H4 (cell line): ENCODE measurements at regions not wholly inside any gene's neighbourhood (a gene's known extent, or its start where the extent isn't known, plus 50 kb on each side); places are given as distances from the start of the nearest gene placed in this dataset.

ENCODE experiments used
- DNase-seq: peaks from one replicate; pipeline ENCODE4 v3.0.0-alpha.2; 2015; ENCODE audit warnings: low spot score

- no peak for DNase-seq
Measured at GRCh38 chr9:134228649-134229048, 64.3 kb upstream of the RNU6ATAC start.

GRCh38 chr9:134229466-134230091 is 65.2 kb upstream of the RNU6ATAC start:
- no peak for DNase-seq

DNA sequence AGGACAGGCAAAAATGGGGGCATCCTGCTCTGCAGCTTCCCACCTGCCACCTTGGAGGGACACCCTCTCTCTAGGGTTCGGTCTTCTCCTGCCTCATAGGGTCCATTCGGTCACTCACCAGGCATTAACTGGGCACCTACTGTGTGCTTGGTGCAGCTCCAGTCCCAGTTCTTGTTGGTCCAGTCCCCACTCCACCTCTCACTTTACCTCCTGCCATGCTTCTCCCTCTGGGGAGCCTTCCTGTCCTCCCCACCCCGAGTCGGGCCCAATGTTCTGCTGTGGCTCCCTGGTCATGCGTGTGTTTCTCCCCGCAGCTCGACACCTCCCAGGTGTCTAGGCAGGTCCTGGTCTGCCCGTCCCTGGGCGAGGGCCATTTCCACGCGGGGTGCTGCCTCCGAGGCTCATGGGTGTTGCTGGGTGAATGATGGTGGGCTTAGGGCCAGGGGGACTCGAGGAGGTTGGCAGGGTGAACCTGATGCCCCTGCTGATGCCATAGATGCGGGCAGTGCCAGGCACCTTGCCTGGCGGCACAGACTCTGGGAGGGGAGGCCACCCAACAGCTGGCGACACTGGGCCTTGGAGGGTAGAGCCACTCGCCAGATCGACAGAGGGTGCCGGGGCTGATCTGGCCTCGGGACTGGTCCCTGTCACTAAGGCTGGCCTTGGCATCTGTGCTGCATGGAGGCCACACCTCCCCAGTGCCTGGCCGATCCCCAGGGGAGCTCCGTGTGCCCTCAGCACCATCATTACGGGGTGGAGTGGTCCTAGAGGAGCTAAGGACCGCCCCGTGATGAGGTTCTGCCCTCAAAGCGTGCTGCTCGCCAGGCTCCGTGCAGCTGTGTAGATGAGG is 66.0 kb upstream of the RNU6ATAC start:
- DNase-seq = no peak

GRCh38 chr9:134230942-134231325 is 66.6 kb upstream of the RNU6ATAC start:
- no peak for DNase-seq

DNA sequence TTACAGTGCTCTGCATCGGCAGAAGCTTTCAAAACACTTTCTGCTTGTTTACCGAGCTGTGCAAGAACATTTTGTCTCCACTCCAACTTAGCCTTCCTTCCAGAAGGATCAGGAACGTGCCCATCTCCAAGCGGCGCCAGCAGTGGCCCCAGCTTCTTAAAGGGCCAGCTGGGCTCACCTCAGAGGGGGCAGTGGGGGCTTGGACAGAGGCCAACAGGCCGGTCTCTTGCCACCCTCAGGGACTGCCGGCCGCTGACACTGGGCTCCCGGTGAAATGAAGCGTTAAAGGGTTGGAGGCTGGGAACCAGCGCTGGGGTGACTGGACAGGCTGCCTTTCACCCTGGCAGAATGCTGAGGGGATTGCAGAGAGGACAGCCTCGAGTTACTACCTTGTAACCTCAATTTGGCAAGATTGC is 67.0 kb upstream of the RNU6ATAC start:
- DNase-seq = no peak

- DNase-seq = no peak
Measured at GRCh38 chr9:134231767-134232166, 67.4 kb upstream of the RNU6ATAC start.

GRCh38 chr9:134233022-134233421 is 68.7 kb upstream of the RNU6ATAC start:
- no peak for DNase-seq

GRCh38 chr9:134234001-134234660 is 69.8 kb upstream of the RNU6ATAC start:
- DNase-seq = no peak

- DNase-seq = no peak
Measured at GRCh38 chr9:134234687-134235359, 70.5 kb upstream of the RNU6ATAC start.

DNA sequence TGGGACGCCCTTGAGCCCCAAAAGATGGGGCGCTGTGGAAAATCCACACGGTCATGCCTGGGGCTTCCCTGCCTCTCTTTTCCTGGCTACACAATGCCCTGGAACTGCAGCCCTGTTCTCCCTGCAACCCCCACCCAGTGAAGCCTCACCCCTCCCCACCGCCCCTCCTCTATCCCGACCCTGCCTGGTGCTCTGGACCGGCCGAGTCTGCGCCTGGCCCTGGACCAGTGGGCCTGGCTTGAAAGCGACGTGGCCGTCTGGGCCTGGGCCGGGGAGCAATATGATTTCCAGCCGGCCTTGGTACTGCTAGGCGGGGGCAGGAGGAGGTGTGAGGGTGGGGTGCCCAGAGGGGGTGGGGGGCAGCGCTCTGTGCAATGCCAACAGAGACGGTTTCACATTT is 71.0 kb upstream of the RNU6ATAC start:
- no peak for DNase-seq

DNA sequence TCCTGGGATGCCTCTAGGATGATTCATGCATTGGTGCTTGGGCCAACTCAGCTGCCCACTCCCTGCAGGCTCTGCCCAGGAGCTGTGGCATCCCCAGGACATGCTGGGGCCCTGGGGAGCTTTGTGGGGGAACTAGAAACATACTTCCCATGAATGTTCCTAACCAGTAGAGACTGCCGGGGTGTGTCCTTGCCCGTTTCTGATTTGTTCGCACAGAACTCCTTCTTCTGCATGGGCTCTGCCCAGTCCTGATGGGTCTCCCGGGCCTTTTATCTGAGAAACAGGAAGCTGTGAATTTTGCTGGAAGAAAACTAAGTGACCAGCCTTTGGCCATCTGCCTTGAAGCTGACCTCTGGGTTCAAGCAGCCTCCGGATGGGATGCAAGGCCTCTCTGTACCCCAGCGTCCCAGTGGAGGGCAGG is 71.6 kb upstream of the RNU6ATAC start:
- no peak for DNase-seq

DNA sequence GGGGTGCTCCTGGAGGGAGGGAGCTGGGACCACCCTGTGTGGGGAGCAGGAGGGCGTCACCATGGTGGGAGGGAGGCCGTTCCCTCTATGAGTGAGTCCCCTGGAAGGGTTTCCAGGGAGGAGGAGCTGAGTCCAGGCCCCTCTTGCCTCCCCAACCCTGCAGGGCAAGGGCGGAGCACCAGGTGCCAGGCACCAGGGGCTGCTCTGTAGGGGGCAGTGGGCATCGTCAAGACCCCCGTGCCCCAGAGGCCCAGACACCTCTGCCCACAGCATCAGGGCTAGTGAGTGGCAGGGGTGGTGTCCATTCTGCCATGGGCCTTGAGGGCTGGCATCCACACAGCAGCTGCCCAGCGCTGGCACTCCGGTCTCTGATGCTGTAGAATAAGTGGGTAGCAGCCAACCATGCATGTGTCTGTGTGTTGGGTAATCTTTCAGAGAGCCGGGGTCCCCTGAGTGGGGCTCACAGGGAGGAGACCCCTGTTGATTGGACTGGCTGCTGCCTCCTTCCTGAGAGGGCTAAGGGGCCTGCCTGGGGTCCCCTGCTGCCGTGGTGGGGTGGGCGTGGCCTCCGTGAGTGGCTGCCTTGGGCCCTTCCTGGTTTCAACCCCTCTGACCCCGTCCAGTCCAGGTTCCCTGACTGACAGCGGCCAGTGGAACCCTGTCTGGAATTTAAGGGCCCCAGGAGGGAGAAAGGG is 72.7 kb upstream of the RNU6ATAC start:
- no peak for DNase-seq

DNA sequence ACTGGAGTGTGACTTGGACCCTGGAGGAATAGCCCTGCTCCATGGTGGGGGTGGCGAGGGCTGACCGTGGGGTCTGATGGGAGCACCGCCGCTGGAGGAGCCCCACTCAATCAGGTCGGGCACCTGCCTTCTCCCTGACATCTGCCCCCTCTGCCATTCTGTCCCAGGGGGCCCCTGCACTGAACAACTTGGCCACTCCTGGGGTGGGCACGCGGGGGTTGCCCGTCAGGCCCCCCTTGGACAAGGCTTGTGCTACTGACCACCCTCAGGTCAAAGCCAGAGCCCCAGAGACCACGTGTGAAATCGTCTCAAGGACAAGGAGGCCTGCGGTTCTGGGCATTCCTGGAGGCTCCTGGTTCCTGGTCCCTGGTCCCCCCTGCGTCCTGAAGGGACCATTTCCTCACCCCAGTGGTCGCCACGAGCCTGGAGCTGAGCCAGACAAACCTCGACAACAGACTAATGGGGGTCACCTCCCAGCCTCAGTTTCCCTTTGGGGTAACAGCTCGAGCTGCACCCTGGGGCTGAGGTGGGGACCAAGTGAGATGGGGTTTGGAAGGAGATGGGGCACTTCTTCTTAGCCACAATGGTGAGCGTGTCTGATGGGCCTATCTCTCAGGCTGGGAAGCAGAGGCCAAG is 73.4 kb upstream of the RNU6ATAC start:
- no peak for DNase-seq

GRCh38 chr9:134239130-134239903 is 75.0 kb upstream of the RNU6ATAC start:
- DNase-seq = no peak

- no peak for DNase-seq
Measured at GRCh38 chr9:134239939-134240338, 75.6 kb upstream of the RNU6ATAC start.

DNA sequence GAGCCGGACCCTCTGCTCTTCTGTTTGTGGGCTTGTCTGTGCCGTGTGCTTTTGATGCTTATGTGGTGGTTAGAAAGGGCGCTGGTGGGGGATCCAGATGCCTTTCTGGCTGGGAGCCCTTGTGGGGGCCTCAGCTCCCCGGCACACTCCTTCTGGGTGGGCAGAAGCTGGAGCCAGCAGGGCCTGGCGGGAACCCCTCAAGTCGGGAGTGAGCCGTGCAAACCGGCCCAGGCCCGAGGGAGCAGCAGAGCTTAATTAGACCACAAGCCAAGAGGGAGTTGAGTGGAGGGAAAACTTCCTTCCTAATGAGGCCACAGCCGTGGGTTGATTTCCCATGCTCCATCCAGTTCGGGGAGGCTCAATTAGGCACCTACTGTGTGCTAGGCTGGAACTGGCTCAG is 76.0 kb upstream of the RNU6ATAC start:
- DNase-seq = no peak

- no peak for DNase-seq
Measured at GRCh38 chr9:134242706-134243105, 78.3 kb upstream of the RNU6ATAC start.

DNA sequence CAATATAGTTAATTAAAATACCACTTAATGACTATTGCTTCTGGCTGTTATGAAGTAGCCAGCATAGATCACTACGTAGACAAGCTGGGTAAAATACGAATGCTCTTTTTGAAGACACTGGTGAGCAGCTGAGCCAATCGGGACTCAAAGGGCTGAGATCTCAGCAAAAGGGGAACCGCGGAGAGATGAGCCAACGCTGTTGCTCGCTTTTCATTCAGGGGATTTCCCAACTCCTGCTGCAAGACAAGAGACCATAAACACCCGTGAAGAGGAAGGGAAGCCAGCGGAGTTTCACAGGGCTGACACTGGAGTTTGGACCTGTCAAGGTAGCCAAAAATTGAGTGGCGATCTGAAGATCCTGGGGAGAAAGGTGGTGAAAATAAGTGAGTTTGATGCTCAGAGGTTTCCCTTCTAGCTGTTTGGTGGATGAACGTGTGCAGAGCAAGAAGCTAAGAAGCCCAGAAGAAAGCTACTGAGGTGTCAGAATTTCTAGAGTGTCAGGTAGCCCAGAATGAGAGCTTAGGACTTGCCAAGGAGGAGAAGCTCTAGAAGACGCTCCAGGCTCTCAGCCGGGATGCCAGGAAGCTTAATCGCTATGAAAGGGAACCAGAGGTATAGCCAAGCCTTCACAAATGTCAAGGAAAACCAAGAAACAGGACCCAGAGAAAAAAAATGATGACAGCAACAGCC is 79.6 kb upstream of the RNU6ATAC start:
- DNase-seq = no peak

- no peak for DNase-seq
Measured at GRCh38 chr9:134245179-134245578, 80.8 kb upstream of the RNU6ATAC start.
